ENCODE measurements at regions not wholly inside any gene's neighbourhood (a gene's known extent, or its start where the extent isn't known, plus 50 kb on each side); places are given as distances from the start of the nearest gene placed in this dataset.

DNA sequence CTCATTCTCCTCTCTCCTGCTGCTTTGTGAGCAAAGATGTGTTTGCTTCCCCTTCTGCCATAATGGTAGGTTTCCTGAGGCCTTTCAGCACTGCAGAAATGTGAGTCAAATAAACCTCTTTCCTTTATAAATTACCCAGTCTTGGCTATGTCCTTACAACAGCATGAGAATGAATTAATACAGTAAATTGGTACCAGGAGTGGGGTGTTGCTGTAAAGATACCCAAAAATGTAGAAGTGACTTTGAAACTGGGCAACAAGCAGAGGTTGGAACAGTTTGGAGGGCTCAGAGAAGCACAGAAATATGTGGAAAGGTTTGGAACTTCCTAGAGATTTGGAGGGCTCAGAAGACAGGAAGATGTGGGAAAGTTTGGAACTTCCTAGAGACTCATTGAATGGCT, 388.7 kb upstream of the GHITM start:
- no peak overlapping the region for H3K4me3 Mint-ChIP-seq (ENCODE audit: unreplicated experiment)
- H3K36me3 Mint-ChIP-seq (ENCODE audit: low read depth), result peaks cover 8% of the 10 kb centered on the region
- no peak for DNase-seq (ENCODE audit: low spot score)
- H3K4me1 Mint-ChIP-seq (ENCODE audit: low read depth), result no peaks in the 10 kb centered on the region
- TF ChIP-seq, protein P1, sequence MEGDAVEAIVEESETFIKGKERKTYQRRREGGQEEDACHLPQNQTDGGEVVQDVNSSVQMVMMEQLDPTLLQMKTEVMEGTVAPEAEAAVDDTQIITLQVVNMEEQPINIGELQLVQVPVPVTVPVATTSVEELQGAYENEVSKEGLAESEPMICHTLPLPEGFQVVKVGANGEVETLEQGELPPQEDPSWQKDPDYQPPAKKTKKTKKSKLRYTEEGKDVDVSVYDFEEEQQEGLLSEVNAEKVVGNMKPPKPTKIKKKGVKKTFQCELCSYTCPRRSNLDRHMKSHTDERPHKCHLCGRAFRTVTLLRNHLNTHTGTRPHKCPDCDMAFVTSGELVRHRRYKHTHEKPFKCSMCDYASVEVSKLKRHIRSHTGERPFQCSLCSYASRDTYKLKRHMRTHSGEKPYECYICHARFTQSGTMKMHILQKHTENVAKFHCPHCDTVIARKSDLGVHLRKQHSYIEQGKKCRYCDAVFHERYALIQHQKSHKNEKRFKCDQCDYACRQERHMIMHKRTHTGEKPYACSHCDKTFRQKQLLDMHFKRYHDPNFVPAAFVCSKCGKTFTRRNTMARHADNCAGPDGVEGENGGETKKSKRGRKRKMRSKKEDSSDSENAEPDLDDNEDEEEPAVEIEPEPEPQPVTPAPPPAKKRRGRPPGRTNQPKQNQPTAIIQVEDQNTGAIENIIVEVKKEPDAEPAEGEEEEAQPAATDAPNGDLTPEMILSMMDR (IDR thresholded peaks at IDR 0.05), result no peak
- H3K27me3 Mint-ChIP-seq (ENCODE audit: low read depth), result no peaks in the 10 kb centered on the region
- H3K9me3 Mint-ChIP-seq (ENCODE audit: low read depth), result peaks cover 58% of the 10 kb centered on the region
- no peak overlapping the region for H3K27ac Mint-ChIP-seq (ENCODE audit: unreplicated experiment)

DNA sequence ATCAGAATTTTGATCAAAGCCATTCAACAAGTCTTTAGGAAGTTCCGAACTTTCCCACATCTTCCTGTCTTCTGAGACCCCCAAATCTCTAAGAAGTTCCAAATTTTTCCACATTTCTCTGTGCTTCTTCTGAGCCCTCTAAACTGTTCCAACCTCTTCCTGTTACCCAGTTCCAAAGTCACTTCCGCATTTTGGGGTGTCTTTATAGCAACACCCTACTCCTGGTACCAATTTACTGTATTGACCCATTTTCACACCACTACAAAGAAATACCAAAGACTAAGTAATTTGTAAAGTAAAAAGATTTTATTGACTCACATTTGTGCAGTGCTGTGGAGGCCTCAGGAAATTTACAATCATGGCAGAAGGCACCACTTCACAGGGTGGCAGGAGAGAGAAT, 385.8 kb upstream of the GHITM start:
- no peak overlapping the region for H3K4me3 Mint-ChIP-seq (ENCODE audit: unreplicated experiment)
- peaks cover 11% of the 10 kb centered on the region for H3K36me3 Mint-ChIP-seq (ENCODE audit: low read depth)
- H3K27ac Mint-ChIP-seq (ENCODE audit: unreplicated experiment), result no peak overlapping the region
- no peak for DNase-seq (ENCODE audit: low spot score)
- TF ChIP-seq, protein P1 (IDR thresholded peaks at IDR 0.05), result no peak
- H3K9me3 Mint-ChIP-seq (ENCODE audit: low read depth), result peaks cover 71% of the 10 kb centered on the region
- no peaks in the 10 kb centered on the region for H3K4me1 Mint-ChIP-seq (ENCODE audit: low read depth)
- H3K27me3 Mint-ChIP-seq (ENCODE audit: low read depth), result no peaks in the 10 kb centered on the region

DNA sequence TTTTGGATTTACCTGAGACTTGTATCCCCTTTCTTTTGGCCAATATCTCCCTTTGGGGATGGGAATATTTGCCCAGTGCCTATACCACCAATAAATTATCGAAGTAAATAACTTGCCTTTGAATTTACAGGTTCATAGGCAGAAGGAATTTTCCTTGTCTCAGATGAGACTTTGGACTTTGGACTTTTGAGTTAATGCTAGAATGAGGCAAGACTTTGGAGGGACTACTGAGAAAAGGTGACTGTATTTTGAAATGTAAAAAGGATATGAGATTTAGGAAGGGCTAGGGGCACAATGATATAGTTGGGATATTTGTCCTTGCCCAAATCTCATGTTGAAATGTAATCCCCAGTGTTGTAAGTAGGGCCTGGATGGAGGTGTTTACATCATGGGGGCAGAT, 384.5 kb upstream of the GHITM start:
- TF ChIP-seq, protein P1 (IDR thresholded peaks at IDR 0.05), result no peak
- Mint-ChIP-seq H3K4me3 (ENCODE audit: unreplicated experiment) (no peak overlapping the region), H3K27ac (ENCODE audit: unreplicated experiment) (no peak overlapping the region), H3K27me3 (ENCODE audit: low read depth) (peaks cover 5% of the 10 kb centered on the region), H3K9me3 (ENCODE audit: low read depth) (peaks cover 64% of the 10 kb centered on the region), H3K36me3 (ENCODE audit: low read depth) (peaks cover 9% of the 10 kb centered on the region), H3K4me1 (ENCODE audit: low read depth) (no peaks in the 10 kb centered on the region)
- no peak for DNase-seq (ENCODE audit: low spot score)

DNA sequence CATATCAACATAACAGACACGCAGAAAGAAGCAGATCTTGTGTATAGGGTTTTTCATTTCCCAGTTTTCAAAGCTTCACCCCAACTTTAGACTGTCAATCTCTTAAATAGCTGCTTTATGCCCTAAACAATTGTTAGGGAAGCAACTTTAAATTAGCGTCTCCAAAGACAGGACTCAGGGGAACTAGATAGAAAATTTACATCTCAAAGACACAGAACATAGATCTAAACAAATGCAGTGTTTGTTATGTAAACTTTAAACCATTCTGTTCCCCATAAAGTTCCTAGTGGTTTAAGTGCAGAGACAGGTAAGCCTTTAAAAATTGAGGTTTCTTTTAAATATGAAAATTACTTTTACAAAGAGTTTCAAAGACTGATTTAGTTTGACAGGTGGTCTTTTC, 379.2 kb upstream of the GHITM start:
- Mint-ChIP-seq H3K27me3 (ENCODE audit: low read depth) (peaks cover 5% of the 10 kb centered on the region), H3K4me1 (ENCODE audit: low read depth) (no peaks in the 10 kb centered on the region)

DNA sequence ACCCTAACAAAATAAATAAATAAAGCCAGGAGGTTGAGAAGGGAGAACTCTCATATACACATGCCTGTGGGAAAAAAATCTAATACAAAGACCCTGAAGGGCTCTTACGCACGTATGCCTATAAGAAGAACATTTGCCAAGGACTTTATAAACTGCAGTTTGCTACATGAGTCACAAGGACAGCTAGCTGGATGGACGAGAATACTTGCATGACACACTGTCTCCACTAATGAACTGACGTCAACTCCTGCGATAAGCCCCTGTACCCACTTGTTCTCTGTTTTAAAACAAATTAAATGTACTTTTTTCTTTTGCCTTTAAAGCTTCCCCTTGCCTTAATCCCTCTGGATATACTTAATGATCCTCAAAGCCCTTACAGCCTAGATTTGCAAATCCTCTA, 374.6 kb upstream of the GHITM start:
- Mint-ChIP-seq H3K4me1 (ENCODE audit: low read depth) (no peaks in the 10 kb centered on the region), H3K27ac (ENCODE audit: unreplicated experiment) (no peak overlapping the region), H3K27me3 (ENCODE audit: low read depth) (no peaks in the 10 kb centered on the region), H3K4me3 (ENCODE audit: unreplicated experiment) (no peak overlapping the region), H3K36me3 (ENCODE audit: low read depth) (no peaks in the 10 kb centered on the region), H3K9me3 (ENCODE audit: low read depth) (no peaks in the 10 kb centered on the region)
- no peak for DNase-seq (ENCODE audit: low spot score)
- TF ChIP-seq, protein P1 (IDR thresholded peaks at IDR 0.05), result no peak

More for the DNA sequence above, 379.2 kb upstream of the GHITM start:
- peaks cover 5% of the 10 kb centered on the region for H3K36me3 Mint-ChIP-seq (ENCODE audit: low read depth)
- no peak overlapping the region for H3K4me3 Mint-ChIP-seq (ENCODE audit: unreplicated experiment)
- TF ChIP-seq, protein P1 (IDR thresholded peaks at IDR 0.05), result no peak
- H3K27ac Mint-ChIP-seq (ENCODE audit: unreplicated experiment), result no peak overlapping the region
- peaks cover 18% of the 10 kb centered on the region for H3K9me3 Mint-ChIP-seq (ENCODE audit: low read depth)
- DNase-seq (ENCODE audit: low spot score), result no peak
